ENCODE measurements at regions not wholly inside any gene's neighbourhood (a gene's known extent, or its start where the extent isn't known, plus 50 kb on each side); places are given as distances from the start of the nearest gene placed in this dataset.

GRCh38 chr2:78715293-78715692 is 310.2 kb upstream of the REG3G start:
- no peaks in the 10 kb centered on the region for H3K27me3 Mint-ChIP-seq (ENCODE audit: unreplicated experiment)

DNA sequence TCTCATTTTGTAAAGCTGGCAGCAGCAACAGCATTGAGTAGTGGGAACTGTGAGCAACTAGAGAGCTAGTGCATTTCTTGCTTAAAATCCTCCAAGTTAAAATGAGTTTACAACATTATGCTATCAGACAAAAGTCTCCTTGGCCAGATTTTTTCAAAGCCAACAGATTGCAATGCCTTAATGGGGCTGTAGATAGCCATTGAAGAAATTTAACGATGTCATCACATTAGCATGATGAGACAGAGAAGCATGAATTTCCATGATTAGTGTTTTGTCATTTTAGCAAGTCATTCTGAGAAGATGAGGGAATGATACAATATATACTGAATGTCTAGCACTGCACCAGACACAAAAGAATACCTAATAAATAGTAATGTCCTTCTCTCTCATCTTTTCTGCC is 307.5 kb upstream of the REG3G start:
- no peak overlapping the region for H3K27ac Mint-ChIP-seq (ENCODE audit: unreplicated experiment)
- no peak overlapping the region for H3K4me3 Mint-ChIP-seq (ENCODE audit: unreplicated experiment)
- H3K9me3 Mint-ChIP-seq (ENCODE audit: unreplicated experiment), result no peaks in the 10 kb centered on the region
- TF ChIP-seq, protein P1, sequence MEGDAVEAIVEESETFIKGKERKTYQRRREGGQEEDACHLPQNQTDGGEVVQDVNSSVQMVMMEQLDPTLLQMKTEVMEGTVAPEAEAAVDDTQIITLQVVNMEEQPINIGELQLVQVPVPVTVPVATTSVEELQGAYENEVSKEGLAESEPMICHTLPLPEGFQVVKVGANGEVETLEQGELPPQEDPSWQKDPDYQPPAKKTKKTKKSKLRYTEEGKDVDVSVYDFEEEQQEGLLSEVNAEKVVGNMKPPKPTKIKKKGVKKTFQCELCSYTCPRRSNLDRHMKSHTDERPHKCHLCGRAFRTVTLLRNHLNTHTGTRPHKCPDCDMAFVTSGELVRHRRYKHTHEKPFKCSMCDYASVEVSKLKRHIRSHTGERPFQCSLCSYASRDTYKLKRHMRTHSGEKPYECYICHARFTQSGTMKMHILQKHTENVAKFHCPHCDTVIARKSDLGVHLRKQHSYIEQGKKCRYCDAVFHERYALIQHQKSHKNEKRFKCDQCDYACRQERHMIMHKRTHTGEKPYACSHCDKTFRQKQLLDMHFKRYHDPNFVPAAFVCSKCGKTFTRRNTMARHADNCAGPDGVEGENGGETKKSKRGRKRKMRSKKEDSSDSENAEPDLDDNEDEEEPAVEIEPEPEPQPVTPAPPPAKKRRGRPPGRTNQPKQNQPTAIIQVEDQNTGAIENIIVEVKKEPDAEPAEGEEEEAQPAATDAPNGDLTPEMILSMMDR (IDR thresholded peaks at IDR 0.05), result no peak
- DNase-seq (ENCODE audit: extremely low spot score, unreplicated experiment), result no peak
- H3K36me3 Mint-ChIP-seq (ENCODE audit: unreplicated experiment), result no peaks in the 10 kb centered on the region
- H3K27me3 Mint-ChIP-seq (ENCODE audit: unreplicated experiment), result no peaks in the 10 kb centered on the region
- H3K4me1 Mint-ChIP-seq (ENCODE audit: unreplicated experiment), result peaks cover 8% of the 10 kb centered on the region

More at GRCh38 chr2:78715293-78715692, 310.2 kb upstream of the REG3G start:
- TF ChIP-seq, protein P1 (IDR thresholded peaks at IDR 0.05), result no peak
- no peak for DNase-seq (ENCODE audit: extremely low spot score, unreplicated experiment)
- H3K4me1 Mint-ChIP-seq (ENCODE audit: unreplicated experiment), result peaks cover 8% of the 10 kb centered on the region
- no peak overlapping the region for H3K27ac Mint-ChIP-seq (ENCODE audit: unreplicated experiment)
- no peak overlapping the region for H3K4me3 Mint-ChIP-seq (ENCODE audit: unreplicated experiment)
- H3K9me3 Mint-ChIP-seq (ENCODE audit: unreplicated experiment), result no peaks in the 10 kb centered on the region
- no peaks in the 10 kb centered on the region for H3K36me3 Mint-ChIP-seq (ENCODE audit: unreplicated experiment)

DNA sequence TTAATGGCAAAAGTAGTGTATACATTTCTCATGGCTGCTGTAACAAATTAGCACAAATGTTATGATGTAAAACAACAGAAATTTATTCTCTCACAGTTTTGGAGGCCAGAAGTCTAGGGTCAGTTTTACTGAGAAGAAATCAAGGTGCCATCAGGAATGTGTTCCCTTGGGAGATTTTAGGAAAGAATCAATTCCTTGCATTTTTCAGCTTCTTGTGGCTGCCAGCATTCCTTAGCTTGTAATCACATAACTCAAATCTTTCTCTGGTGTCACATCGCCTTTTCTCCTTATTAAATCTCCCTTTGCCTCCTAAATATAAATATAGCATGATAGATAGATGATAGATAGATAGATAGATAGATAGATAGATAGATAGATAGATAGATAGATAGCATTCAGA is 307.0 kb upstream of the REG3G start:
- DNase-seq (ENCODE audit: extremely low spot score, unreplicated experiment), result no peak
- Mint-ChIP-seq H3K27ac (ENCODE audit: unreplicated experiment) (no peak overlapping the region), H3K27me3 (ENCODE audit: unreplicated experiment) (no peaks in the 10 kb centered on the region), H3K4me3 (ENCODE audit: unreplicated experiment) (no peak overlapping the region), H3K9me3 (ENCODE audit: unreplicated experiment) (no peaks in the 10 kb centered on the region), H3K4me1 (ENCODE audit: unreplicated experiment) (peaks cover 8% of the 10 kb centered on the region), H3K36me3 (ENCODE audit: unreplicated experiment) (no peaks in the 10 kb centered on the region)
- TF ChIP-seq, protein P1 (IDR thresholded peaks at IDR 0.05), result no peak

- Mint-ChIP-seq H3K4me3 (ENCODE audit: unreplicated experiment) (no peak overlapping the region), H3K9me3 (ENCODE audit: unreplicated experiment) (peaks cover 6% of the 10 kb centered on the region), H3K27me3 (ENCODE audit: unreplicated experiment) (no peaks in the 10 kb centered on the region), H3K4me1 (ENCODE audit: unreplicated experiment) (peaks cover 8% of the 10 kb centered on the region), H3K36me3 (ENCODE audit: unreplicated experiment) (no peaks in the 10 kb centered on the region), H3K27ac (ENCODE audit: unreplicated experiment) (no peak overlapping the region)
- DNase-seq (ENCODE audit: extremely low spot score, unreplicated experiment), result no peak
- TF ChIP-seq, protein P1 (IDR thresholded peaks at IDR 0.05), result no peak
Measured at GRCh38 chr2:78721355-78722033, 304.0 kb upstream of the REG3G start.

DNA sequence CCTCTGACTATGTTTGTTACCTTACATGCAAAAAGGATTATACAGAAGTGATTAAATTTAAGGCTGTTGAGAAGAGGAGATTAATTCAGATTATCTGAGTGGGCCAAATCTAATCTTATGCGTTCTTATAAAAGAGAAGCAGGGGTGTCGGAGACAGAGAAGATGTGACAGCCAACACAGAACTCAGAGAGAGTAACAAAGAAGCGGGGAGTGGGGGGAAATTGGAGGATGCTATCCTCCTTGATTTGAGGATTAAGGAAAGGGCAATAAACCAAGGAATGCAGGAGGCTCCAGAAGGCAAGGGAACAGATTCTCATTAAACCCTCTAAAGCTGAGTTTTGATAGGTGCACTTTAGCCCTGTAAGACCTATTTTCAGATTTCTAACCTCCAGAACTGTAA is 291.3 kb upstream of the REG3G start:
- TF ChIP-seq, protein P1 (IDR thresholded peaks at IDR 0.05), result no peak
- peaks cover 2% of the 10 kb centered on the region for H3K27me3 Mint-ChIP-seq (ENCODE audit: unreplicated experiment)
- H3K4me1 Mint-ChIP-seq (ENCODE audit: unreplicated experiment), result no peaks in the 10 kb centered on the region
- DNase-seq (ENCODE audit: extremely low spot score, unreplicated experiment), result no peak
- no peaks in the 10 kb centered on the region for H3K36me3 Mint-ChIP-seq (ENCODE audit: unreplicated experiment)
- no peak overlapping the region for H3K27ac Mint-ChIP-seq (ENCODE audit: unreplicated experiment)
- no peak overlapping the region for H3K4me3 Mint-ChIP-seq (ENCODE audit: unreplicated experiment)
- no peaks in the 10 kb centered on the region for H3K9me3 Mint-ChIP-seq (ENCODE audit: unreplicated experiment)
